ENCODE measurements at regions not wholly inside any gene's neighbourhood (a gene's known extent, or its start where the extent isn't known, plus 50 kb on each side); places are given as distances from the start of the nearest gene placed in this dataset.

GRCh38 chr1:213744780-213745179, 243.0 kb upstream of the PROX1 start:
- TF ChIP-seq CTCF (IDR thresholded peaks at IDR 0.05) (no peak), EP300 (IDR thresholded peaks at IDR 0.05) (no peak), POLR2A (IDR thresholded peaks at IDR 0.05; ENCODE audit: low read depth) (no peak), POLR2AphosphoS5 (IDR thresholded peaks at IDR 0.05) (no peak)
- peaks cover 0 to 7% (median 0%) of the 10 kb centered on the region in 4 donors for H3K9me3 ChIP-seq
- H3K36me3 ChIP-seq: no peaks in the 10 kb centered on the region
- H3K4me3 ChIP-seq: no peak overlapping the region
- no peaks in the 10 kb centered on the region for H3K4me1 ChIP-seq
- H3K27ac ChIP-seq (replicated peaks in 1 of 4): no peak overlapping the region
- intact Hi-C loops (cut with DNase I): no loop called here
- WGBS: 46% methylated on average over 3 of the region's 3 CpGs
- DNase-seq (ENCODE audit: extremely low spot score): no peak
- peaks cover 0 to 13% (median 0%) of the 10 kb centered on the region in 4 donors for H3K27me3 ChIP-seq

- H3K27ac ChIP-seq (replicated peaks in 1 of 4): no peak overlapping the region
- intact Hi-C loops (cut with DNase I): no loop called here
- H3K4me1 ChIP-seq: no peaks in the 10 kb centered on the region
- peaks cover 0 to 7% (median 0%) of the 10 kb centered on the region in 4 donors for H3K9me3 ChIP-seq
- no peaks in the 10 kb centered on the region for H3K36me3 ChIP-seq
- peaks cover 0 to 13% (median 0%) of the 10 kb centered on the region in 4 donors for H3K27me3 ChIP-seq
- H3K4me3 ChIP-seq: no peak overlapping the region
- WGBS: 77% methylated on average over 8 of the region's 8 CpGs
- no peak for DNase-seq (ENCODE audit: extremely low spot score)
- no peak for TF ChIP-seq EP300 (IDR thresholded peaks at IDR 0.05)
- TF ChIP-seq POLR2AphosphoS5 (IDR thresholded peaks at IDR 0.05): no peak
- no peak for TF ChIP-seq POLR2A (IDR thresholded peaks at IDR 0.05; ENCODE audit: low read depth)
- no peak for TF ChIP-seq CTCF (IDR thresholded peaks at IDR 0.05)
These were observed 242.3 kb upstream of the PROX1 start for GRCh38 chr1:213745451-213745850.

GRCh38 chr1:213749558-213749957, 238.2 kb upstream of the PROX1 start:
- DNase-seq (ENCODE audit: extremely low spot score): no peak
- intact Hi-C loops (cut with DNase I): no loop called here
- Histone ChIP-seq H3K27ac (replicated peaks in 1 of 4) (no peak overlapping the region), H3K9me3 (peaks cover 0 to 9% (median 1%) of the 10 kb centered on the region in 4 donors), H3K27me3 (peaks cover 0 to 13% (median 0%) of the 10 kb centered on the region in 4 donors), H3K4me1 (no peaks in the 10 kb centered on the region), H3K36me3 (no peaks in the 10 kb centered on the region), H3K4me3 (no peak overlapping the region)
- 67% methylated on average over 8 of the region's 8 CpGs for WGBS
- TF ChIP-seq CTCF (IDR thresholded peaks at IDR 0.05) (no peak), POLR2A (IDR thresholded peaks at IDR 0.05; ENCODE audit: low read depth) (no peak), EP300 (IDR thresholded peaks at IDR 0.05) (no peak)

GRCh38 chr1:213750231-213751063, 237.3 kb upstream of the PROX1 start:
- H3K9me3 ChIP-seq: peaks cover 0 to 11% (median 1%) of the 10 kb centered on the region in 4 donors
- intact Hi-C loops (cut with DNase I): no loop called here
- whole genome bisulfite sequencing: 51% methylated on average over 6 of the region's 6 CpGs

GRCh38 chr1:213751064-213751397, 236.7 kb upstream of the PROX1 start:
- no peak overlapping the region for H3K4me3 ChIP-seq
- WGBS: 63% methylated on average over 1 of the region's 1 CpG
- intact Hi-C loops (cut with DNase I): no loop called here
- no peaks in the 10 kb centered on the region for H3K36me3 ChIP-seq
- no peak overlapping the region for H3K27ac ChIP-seq (replicated peaks in 1 of 4)
- no peak for DNase-seq (ENCODE audit: extremely low spot score)
- no peak for TF ChIP-seq POLR2AphosphoS5 (IDR thresholded peaks at IDR 0.05)
- peaks cover 0 to 11% (median 1%) of the 10 kb centered on the region in 4 donors for H3K9me3 ChIP-seq
- H3K4me1 ChIP-seq: no peaks in the 10 kb centered on the region
- peaks cover 0 to 6% (median 0%) of the 10 kb centered on the region in 4 donors for H3K27me3 ChIP-seq

More at GRCh38 chr1:213750231-213751063, 237.3 kb upstream of the PROX1 start:
- no peak for TF ChIP-seq POLR2A (IDR thresholded peaks at IDR 0.05; ENCODE audit: low read depth)
- Histone ChIP-seq H3K27ac (replicated peaks in 1 of 4) (no peak overlapping the region), H3K27me3 (peaks cover 0 to 12% (median 0%) of the 10 kb centered on the region in 4 donors), H3K36me3 (no peaks in the 10 kb centered on the region), H3K4me3 (no peak overlapping the region), H3K4me1 (no peaks in the 10 kb centered on the region)
- no peak for DNase-seq (ENCODE audit: extremely low spot score)
